ENCODE measurements at regions not wholly inside any gene's neighbourhood (a gene's known extent, or its start where the extent isn't known, plus 50 kb on each side); places are given as distances from the start of the nearest gene placed in this dataset.

- no peaks in the 10 kb centered on the region for H3K27me3 ChIP-seq
- H3K4me1 ChIP-seq = no peaks in the 10 kb centered on the region
- TF ChIP-seq CTCF (IDR thresholded peaks at IDR 0.05; ENCODE audit: low read depth, low read length) = no peak
- no peaks in the 10 kb centered on the region for H3K36me3 ChIP-seq
- H3K4me3 ChIP-seq (ENCODE audit: low read depth, low read length) = no peak overlapping the region
- no peak for DNase-seq
- H3K9me3 ChIP-seq = no peaks in the 10 kb centered on the region
Observed at GRCh38 chr6:109315341-109316110, 66.7 kb downstream of the CD164 start.

- no peaks in the 10 kb centered on the region for H3K36me3 ChIP-seq
- no peak for DNase-seq
- no peak overlapping the region for H3K4me3 ChIP-seq (ENCODE audit: low read depth, low read length)
- no peaks in the 10 kb centered on the region for H3K27me3 ChIP-seq
- H3K4me1 ChIP-seq = no peaks in the 10 kb centered on the region
- H3K9me3 ChIP-seq = no peaks in the 10 kb centered on the region
- no peak for TF ChIP-seq CTCF (IDR thresholded peaks at IDR 0.05; ENCODE audit: low read depth, low read length)
Observed at GRCh38 chr6:109314313-109314712, 68.0 kb downstream of the CD164 start.

GRCh38 chr6:109313139-109313538 lies 69.1 kb downstream of the CD164 start:
- DNase-seq = no peak
- no peak for TF ChIP-seq CTCF (IDR thresholded peaks at IDR 0.05; ENCODE audit: low read depth, low read length)
- no peak overlapping the region for H3K4me3 ChIP-seq (ENCODE audit: low read depth, low read length)
- no peaks in the 10 kb centered on the region for H3K36me3 ChIP-seq
- no peaks in the 10 kb centered on the region for H3K27me3 ChIP-seq
- no peaks in the 10 kb centered on the region for H3K4me1 ChIP-seq
- H3K9me3 ChIP-seq = no peaks in the 10 kb centered on the region

- TF ChIP-seq CTCF (IDR thresholded peaks at IDR 0.05; ENCODE audit: low read depth, low read length) = no peak
- H3K4me3 ChIP-seq (ENCODE audit: low read depth, low read length) = no peak overlapping the region
- H3K9me3 ChIP-seq = no peaks in the 10 kb centered on the region
- H3K4me1 ChIP-seq = peaks cover 4% of the 10 kb centered on the region; the same call in 1 of the 2 replicates
- no peaks in the 10 kb centered on the region for H3K36me3 ChIP-seq
- DNase-seq = no peak
- H3K27me3 ChIP-seq = no peaks in the 10 kb centered on the region
Observed at GRCh38 chr6:109311471-109311870, 70.8 kb downstream of the CD164 start.

- Histone ChIP-seq H3K27me3 (no peaks in the 10 kb centered on the region), H3K36me3 (no peaks in the 10 kb centered on the region), H3K4me3 (ENCODE audit: low read depth, low read length) (no peak overlapping the region), H3K9me3 (no peaks in the 10 kb centered on the region), H3K4me1 (peaks cover 4% of the 10 kb centered on the region; the same call in 1 of the 2 replicates)
- no peak for TF ChIP-seq CTCF (IDR thresholded peaks at IDR 0.05; ENCODE audit: low read depth, low read length)
- DNase-seq = no peak
Observed at GRCh38 chr6:109309917-109310316, 72.3 kb downstream of the CD164 start.

GRCh38 chr6:109308018-109308492 lies 74.2 kb downstream of the CD164 start:
- no peak for DNase-seq
- peaks cover 8% of the 10 kb centered on the region for H3K4me1 ChIP-seq
- H3K27me3 ChIP-seq = no peaks in the 10 kb centered on the region
- no peak overlapping the region for H3K4me3 ChIP-seq (ENCODE audit: low read depth, low read length)
- H3K9me3 ChIP-seq = no peaks in the 10 kb centered on the region
- no peak for TF ChIP-seq CTCF (IDR thresholded peaks at IDR 0.05; ENCODE audit: low read depth, low read length)
- H3K36me3 ChIP-seq = no peaks in the 10 kb centered on the region

Data from BE2C (cell line).